ENCODE measurements at regions not wholly inside any gene's neighbourhood (a gene's known extent, or its start where the extent isn't known, plus 50 kb on each side); places are given as distances from the start of the nearest gene placed in this dataset.
"Not testable (repeated sequence)": the region's sequence is repeated elsewhere in the genome, so short reads cannot be mapped to it uniquely, and the experiment has no call there.

DNA sequence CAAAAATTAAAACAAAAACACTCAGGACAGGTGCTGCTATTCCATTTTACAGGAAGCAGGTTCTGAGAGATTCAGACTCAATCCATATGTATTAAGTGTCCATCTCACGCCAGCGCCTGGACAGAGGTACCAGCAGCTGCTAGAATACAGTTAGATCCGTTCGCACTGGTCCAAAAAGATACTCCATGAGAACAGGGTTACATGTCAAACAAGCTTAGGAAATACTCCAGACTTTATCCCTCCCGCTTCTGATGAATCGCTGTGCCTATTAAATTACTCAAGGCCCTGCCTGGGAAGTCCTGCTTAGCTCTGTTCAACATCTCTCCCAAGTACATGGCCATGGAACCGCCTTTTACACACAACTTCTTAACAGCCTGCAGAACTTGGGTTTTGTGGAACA is 50.2 kb upstream of the SLC35C1 start:
- no peak for DNase-seq (ENCODE audit: low read depth)

DNA sequence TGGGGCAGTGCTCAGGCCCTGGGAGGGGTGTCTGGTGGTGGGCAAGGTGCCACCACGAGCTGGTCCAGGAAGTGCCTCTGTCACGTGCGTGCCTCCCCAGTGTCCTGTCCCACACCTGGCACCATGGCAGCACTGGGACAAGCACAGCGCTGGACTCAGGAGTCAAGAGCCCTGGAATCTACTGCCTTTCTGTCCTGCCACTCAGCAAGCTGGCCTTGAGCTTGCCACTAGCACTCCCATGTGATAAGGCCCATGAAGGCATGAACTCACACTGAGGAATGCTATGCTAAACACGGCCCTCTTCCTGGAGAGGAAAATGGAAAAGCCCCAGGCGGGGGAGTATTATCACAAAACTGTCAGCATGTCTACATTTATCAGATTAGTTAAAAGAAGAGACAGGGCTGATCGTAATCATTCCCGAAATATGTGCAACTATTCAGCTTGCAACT is 50.7 kb upstream of the SLC35C1 start:
- DNase-seq (ENCODE audit: low read depth), result peak; percentile 6

DNA sequence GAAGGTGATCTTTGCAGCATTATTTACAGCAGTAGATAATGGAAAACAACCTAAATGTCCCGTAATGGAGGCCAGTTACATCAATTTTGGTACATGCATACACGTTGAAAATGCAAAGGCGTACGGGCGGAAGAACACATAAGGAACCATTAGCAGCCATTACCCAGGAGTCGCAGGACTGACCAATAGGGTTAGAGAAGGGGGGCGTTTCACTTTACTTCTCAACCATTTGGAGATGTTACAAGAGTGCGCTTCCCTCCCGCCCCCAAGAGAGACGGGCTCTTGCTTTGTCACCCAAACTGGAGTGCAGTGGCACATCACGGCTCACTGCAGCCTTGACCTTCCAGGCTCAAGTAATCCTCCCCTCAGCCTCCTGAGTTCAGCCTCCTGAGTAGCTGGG is 52.8 kb upstream of the SLC35C1 start:
- no peak for DNase-seq (ENCODE audit: low read depth)

DNA sequence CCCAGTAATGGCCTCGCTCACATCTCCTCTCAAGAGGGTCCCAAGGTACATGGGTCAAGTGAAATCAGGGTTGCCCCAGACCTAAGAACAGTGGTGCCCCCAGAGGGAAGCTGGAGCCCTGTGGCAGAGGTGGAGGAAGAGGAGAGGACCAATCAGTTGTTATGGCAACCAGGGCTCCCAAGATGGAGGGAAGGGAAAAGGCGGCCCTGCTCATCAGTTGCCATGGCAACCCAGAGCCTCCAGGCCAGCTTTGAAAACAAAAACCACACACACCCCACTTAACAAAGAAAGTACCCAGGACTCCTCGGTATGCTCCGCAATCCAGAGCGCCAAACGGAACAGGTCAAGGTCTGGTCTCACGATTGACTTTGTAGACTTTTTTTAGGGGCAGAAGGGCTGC is 53.5 kb upstream of the SLC35C1 start:
- no peak for DNase-seq (ENCODE audit: low read depth)

DNA sequence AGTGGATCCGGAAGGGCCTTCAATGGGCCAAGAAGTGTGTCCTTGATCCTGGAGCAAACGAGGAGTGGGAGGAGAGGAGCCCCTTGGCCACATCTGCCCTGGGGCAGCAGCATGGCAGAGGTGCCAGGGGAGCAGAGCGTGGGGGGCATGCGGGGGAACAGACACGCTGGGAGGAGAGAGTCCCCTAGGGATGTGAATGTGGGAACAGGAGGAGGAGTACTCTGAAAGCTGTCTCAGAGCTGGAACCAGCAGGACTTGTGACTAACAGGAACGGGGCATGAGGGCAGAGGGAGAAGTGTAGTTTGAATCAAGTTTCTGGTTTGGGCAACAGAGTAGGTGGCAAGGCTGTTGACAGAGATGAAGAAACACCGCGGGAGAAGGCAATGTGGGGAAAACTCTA is 54.5 kb upstream of the SLC35C1 start:
- DNase-seq (ENCODE audit: low read depth), result no peak

DNA sequence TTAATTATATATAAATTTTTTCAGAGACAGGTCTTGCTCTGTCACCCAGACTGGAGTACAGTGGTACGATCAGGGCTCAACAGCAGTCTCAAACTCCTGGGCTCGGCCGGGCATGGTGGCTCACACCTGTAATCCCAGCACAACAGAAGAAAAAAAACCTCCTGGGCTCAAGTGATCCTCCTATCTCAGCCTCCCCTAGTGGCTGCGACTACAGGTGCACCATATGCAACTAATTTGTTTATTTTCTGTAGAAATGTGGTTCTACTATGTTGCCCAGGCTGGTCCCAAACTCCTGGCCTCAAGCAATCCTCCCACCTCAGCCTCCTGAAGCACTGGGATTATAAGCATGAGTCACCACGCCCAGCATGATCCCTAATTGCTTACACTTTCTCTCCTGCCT is 56.1 kb upstream of the SLC35C1 start:
- DNase-seq (ENCODE audit: low read depth), result no peak

DNA sequence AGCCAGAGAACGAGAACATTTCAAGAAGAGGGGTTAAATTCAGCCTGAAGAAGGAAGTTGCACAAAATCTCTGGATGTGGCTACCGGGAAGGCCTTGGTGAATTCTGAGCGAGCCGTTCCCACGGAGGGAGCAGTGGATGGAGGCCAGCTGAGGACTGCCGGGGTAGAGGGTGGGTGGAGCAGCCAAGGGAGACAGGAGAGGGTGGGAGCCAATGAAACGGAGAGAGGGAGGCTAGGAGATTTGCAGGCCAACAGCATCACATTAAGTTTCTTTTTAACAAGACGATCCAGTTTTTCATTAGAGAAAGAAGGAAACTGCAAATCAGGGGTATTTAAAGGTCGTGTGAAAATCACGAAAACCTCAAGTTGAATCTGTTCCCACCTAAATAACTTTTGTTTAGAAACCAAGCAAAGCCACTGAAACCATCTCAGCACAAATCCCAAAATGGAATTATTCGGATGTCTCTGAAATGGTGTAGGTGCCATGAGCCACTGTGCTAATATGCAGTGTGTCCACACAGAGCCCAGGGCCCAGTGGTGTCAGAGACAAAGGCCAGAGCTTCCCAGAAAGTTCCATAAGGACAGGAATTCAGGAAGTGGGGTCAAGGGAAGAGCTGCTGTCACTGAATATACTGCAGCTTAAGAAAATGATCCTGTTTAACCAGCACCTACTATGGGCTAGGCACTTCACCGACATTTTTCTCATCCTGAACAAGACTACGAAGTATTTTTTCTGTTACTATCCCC is 59.7 kb upstream of the SLC35C1 start:
- no peak for DNase-seq (ENCODE audit: low read depth)

DNA sequence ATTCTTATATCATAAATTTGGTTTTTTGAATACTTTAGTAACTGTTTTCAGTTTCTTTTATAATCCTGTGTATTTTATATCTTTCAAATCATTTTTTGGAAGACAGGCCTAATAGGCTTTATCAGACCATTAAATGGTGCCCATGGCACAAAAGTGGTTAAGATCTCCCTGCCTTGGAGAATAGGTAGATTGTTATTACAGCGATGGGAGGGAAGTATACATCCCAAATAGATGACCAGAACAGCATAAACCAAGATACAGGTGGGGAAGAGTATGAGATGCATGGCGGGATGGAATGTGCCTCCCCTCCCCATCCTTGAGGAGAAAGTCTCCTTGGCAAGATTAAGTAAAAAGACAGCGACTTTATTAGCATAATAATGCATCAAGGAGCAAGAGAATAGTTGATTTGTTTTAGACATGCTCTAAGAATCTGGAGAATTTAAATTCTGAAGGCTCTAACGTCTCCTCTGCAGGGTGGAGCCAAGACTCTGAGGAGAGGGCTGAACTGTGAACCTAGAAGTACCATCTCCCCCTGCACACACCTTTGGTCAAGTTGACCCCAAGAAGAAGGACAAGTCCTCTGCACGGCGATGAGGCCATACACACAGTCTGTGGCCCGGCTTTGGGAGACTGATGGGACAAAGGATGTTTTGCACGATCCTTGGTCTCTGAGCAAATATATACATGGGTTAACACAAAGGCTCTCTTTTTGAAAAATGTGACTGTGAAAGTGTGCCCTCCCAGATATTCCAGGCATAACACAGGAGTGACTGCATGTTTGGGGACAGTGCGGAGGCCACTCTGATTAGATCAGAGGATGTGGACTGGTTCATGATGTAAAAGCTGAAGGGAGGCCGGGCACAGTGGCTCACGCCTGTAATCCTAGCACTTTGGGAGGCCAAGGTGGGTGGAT is 61.1 kb upstream of the SLC35C1 start:
- no peak for DNase-seq (ENCODE audit: low read depth)

DNA sequence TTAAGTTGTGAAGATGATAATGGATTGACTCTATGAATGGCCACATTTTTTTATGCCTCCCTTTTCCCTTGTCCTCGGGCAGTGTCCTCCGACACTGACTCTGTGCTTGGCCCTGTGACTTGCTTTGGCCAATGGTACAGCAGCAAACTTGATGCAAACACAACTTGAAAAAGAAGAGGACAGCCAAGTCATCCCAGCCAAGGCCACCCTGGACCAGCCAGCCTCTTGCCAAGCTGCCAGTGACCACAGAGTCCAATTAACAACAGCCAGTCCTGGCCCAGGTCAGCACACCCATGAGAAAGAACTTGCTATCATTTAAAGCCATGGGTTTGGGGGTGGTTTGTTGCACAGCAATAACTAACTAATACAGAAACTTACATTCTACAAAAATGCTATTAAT is 63.4 kb upstream of the SLC35C1 start:
- DNase-seq (ENCODE audit: low read depth), result no peak

DNA sequence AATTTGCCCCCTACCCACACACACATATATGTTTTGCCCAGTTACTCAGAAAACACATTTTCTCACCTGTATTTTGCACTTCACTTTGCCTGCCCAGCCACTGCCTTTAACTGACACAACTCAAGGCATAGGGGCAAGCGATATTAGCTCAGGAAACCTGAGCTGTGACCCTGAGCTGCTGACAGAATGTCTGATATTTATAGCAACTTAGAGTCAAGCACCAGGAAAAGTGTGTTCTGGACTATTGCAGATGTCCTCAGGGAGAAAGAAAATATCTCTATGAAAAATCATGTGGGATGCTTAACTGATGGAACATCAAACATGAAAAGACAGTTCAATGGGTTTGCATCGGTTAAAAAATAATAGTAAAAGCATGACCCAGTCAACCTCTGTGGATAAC is 63.9 kb upstream of the SLC35C1 start:
- no peak for DNase-seq (ENCODE audit: low read depth)

DNA sequence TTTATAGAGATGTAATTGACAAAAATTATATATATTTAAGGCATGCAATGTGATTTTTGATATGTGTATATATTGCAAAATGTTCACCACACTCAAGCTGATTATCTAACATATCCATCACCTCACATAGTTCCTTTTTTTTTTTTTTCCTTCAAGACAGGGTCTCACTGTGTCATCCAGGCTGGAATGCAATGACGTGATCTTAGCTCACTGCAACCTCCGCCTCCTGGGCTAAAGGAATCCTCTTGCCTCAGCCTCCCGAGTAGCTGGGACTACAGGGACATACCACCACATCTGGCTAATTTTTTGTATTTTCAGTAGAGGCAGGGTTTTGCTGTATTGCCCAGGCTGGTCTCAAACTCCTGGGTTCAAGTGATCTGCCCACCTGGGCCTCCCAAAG is 65.1 kb upstream of the SLC35C1 start:
- DNase-seq (ENCODE audit: low read depth), result no peak

DNA sequence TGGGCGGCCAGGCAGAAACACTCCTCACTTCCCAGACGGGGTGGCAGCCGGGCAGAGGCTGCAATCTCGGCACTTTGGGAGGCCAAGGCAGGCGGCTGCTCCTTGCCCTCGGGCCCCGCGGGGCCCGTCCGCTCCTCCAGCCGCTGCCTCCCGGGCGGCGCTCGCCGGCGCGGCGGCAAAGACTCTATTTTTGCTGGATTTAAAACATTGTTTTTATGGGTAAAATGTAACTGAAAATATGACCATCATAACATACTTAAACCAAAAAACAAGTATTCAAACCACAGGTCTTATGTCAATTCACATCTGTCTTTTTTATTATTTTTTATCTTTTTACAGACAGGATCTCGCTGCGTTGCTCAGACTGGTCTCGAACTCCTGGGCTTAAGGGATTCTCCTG is 65.9 kb upstream of the SLC35C1 start:
- not testable (repeated sequence) for DNase-seq (ENCODE audit: low read depth)

DNA sequence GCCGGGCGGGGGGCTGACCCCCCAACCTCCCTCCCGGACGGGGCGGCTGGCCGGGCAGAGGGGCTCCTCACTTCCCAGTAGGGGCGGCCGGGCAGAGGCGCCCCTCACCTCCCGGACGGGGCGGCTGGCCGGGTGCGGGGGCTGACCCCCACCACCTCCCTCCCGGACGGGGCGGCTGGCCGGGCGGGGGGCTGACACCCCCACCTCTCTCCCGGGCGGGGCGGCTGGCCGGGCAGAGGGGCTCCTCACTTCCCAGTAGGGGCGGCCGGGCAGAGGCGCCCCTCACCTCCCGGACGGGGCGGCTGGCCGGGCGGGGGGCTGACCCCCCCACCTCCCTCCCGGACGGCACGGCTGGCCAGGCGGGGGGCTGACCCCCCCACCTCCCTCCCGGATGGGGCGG is 66.8 kb upstream of the SLC35C1 start:
- not testable (repeated sequence) for DNase-seq (ENCODE audit: low read depth)

DNA sequence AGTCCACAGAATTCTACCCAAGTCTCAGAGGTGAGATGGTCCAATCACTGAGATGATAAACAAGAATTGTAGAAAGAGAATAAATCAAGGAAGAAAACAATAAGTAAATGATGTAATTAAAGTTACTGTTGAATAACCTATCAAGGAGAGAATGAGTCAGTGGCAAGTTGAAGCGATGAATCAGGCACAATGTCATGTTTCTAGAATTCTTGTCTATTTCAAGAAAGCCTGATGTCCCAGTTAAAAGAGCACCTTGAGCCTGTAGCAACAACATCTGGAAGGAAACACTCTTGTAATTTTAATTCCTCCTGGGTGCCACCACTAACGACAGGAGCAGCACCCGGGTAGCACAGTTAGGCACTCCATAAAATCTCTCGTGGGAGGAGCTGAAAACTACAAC is 67.9 kb upstream of the SLC35C1 start:
- peak; percentile 69 for DNase-seq (ENCODE audit: low read depth)

DNA sequence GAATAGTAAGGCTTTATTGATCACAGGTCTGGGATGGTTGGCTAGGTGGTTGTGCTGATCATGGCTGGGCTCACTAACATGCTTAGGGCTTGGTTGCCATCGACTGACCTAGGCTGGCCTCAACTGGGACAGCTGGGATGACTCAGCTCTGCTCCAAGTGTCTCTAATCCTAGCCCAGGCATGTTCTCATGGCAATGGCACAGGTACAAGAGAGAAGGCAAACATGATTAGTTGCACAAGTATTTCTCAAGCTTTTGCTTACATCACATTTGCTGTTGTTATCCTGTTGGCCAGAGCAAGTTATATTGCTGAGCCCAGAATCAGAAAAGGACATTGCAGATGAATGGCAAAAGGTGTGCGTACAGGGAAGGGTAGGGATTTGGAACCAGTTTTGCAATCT is 68.5 kb upstream of the SLC35C1 start:
- peak; percentile 46 for DNase-seq (ENCODE audit: low read depth)

DNA sequence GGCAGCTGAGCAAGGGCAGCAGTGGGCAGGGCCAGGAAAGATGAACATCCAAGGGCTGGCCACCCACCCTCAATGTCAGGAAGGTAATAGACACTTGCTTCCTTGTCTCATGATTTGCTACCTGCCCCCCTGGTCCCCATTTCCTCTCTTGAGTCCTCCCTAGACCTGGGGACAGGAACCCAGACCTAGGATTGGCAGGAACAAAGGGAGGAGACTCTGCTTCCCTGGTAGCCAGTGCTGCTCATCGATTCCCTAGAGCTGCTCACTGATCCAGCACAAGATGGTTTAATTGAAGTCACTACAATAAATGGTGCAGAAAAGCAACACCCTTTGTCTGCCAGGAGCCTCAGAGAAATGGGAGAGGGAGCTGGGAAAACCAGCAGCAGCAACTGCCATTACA is 67.8 kb upstream of the CHST1 start:
- DNase-seq (ENCODE audit: low read depth), result no peak

DNA sequence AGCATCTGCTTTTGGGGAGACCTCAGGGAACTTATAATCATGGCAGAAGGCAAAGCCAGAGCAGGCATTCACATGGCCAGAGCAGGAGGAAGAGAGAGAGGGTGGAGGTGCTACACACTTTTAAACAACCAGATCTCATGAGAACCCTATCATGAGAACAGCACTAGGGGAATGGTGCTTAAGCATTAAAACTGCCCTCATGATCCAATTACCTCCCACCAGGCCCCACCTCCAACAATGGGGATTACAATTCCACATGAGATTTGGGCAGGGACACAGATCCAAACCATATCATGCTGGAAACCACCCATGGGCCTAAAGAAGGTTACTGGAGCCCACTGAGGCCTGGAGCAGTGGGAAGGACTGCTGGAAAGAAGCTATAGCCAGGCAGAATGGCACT is 66.9 kb upstream of the CHST1 start:
- no peak for DNase-seq (ENCODE audit: low read depth)

DNA sequence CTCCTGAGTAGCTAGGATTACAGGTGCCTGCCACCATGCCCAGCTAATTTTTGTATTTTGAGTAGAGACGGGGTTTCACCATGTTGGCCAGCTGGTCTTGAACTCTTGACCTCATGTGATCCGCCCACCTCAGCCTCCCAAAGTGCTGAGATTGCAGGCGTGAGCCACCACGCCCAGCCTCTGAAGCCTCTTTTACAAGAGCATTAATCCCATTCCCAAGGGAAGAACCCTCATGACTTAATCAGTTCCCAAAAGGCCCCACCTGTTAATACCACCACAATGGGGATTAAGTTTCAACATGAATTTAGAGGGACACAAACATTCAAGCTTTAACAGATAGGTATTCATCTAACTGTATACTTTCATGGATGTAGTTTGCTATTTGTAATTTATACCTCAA is 65.7 kb upstream of the CHST1 start:
- not testable (repeated sequence) for DNase-seq (ENCODE audit: low read depth)

DNA sequence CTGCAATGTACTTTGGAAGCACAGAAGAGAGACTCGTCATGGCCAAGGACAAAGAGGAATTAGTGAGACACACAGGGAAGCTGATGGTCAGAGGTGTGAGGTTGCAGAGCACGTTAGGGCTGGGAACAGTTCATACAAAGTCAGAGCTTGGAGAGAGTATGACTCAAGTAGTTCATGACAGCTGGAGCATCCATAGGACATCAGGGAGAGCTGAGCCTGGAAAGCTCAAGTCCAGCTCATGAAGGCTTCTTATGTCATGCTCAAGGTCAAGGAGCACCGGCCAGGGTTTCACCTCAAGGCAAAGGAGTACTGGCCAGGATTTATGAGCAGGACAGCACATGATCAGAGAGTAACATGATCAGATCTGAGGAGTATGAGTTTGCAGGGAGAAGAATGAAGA is 64.6 kb upstream of the CHST1 start:
- DNase-seq (ENCODE audit: low read depth), result no peak

DNA sequence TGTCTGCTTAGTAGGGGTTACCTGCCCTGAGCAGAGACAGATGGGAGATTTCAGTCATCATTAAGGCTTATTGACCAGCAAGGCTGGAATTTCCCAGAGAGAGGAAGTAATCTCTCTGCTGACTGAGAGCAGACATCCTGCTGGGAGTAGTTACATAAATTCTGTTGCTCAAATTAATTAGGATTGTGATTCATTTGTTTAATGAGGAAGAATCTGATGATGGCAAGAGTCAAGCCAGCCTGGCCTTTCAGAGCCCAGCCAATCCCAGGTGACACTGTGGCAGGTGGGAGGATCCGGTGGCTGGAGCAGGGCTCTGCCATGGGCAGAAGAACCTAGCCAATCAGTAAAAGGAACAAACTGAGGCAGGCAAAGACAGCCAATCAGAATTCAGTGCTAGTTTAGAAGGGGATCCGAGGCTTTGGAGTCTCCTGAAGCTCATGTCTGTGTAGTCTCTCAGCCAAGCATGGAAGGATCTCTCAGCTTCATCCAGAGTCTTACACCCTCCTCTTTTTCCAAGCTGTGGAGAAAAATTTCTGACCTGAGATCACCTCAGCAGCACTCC is 61.2 kb upstream of the CHST1 start:
- DNase-seq (ENCODE audit: low read depth), result no peak

DNA sequence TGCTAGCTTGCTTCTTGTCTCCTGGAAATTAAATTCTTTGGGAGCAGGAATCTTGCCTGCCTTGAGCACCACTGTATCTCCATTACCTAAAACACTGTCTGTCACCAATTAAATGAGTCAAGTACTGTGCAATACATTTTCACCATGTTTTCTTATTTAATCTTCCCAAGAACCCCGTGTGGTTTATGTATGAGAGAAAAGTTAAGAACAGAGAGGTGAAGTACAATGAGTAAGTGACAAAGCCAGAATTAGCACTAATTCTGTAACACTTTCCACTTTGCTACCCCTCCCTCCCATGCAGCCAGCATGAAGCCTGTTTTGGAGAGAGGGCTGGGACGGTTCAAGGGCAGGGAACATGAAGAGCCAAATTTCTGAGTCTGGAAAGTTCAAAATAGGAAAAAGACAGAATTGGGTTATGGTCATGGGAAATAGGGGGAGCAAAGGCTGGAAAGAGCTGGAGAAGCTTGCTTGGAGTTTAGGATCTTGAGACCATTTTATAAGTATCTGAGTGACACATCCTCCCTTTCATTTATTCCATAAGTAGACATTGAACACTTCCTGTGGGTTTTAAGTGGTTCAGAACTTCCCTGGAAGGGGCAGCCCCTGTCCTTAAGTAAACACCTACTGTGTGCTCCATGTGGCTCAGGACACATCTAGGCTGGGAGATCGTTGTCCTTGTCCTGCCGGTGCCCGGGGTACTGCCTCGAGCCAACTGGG is 60.5 kb upstream of the CHST1 start:
- DNase-seq (ENCODE audit: low read depth), result no peak

DNA sequence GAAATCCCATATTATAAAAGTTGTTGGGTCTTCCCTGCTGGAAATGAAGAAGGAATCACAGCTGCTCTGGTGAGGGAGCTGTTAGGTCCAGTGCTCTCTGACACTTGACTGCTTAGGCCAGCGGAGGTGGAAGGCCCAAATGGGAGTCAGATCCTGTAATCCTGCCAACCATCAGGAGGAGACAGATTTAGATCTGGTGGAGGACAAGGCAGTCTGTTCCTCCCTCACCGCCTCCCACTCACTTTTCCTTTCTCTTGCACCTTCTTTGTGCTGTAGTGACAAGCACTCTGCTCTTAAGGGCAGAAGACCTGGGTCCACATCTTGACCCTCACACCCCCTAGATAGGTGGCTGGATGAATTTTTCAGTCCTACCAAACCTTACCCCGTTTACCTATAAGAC is 59.7 kb upstream of the CHST1 start:
- no peak for DNase-seq (ENCODE audit: low read depth)
